GM23338 (cell line): ENCODE measurements at regions not wholly inside any gene's neighbourhood (a gene's known extent, or its start where the extent isn't known, plus 50 kb on each side); places are given as distances from the start of the nearest gene placed in this dataset.

Experiments
- ATAC-seq: fragments of 200-7000 bp; cut with Tn5 transposase; 3 replicates; pipeline ENCODE4 v1.9.1; 2020
- DNase-seq: peaks from one replicate; pipeline ENCODE4 v3.0.0-alpha.2; 2015; ENCODE audit warnings: low spot score
- H2AFZ ChIP-seq: fragments of 200-600 bp; sonication (generic); 2 replicates; pipeline ENCODE4 v1.8.0; 2016; ENCODE audit warnings: antibody characterized with exemption, mild to moderate bottlenecking, moderate library complexity
- H3F3A ChIP-seq: fragments of 200-600 bp; sonication (generic); replicated peaks from 2 replicates; pipeline ENCODE4 v1.8.0; 2017; ENCODE audit warnings: antibody characterized with exemption, mixed run types, low read depth
- H3K27ac ChIP-seq: fragments of 200-600 bp; sonication (generic); 2 replicates; pipeline ENCODE4 v1.6.1; 2016; ENCODE audit warnings: low read depth
- H3K27me3 ChIP-seq: fragments of 200-600 bp; sonication (generic); 2 replicates; pipeline ENCODE4 v1.8.0; 2016; ENCODE audit warnings: mild to moderate bottlenecking, mixed run types, moderate library complexity; ENCODE audit not compliant: insufficient read depth
- H3K36me3 ChIP-seq: fragments of 200-600 bp; sonication (generic); 2 replicates; pipeline ENCODE4 v1.8.0; 2016; ENCODE audit warnings: mild to moderate bottlenecking; ENCODE audit not compliant: insufficient read depth
- H3K4me1 ChIP-seq: fragments of 200-600 bp; sonication (generic); 2 replicates; pipeline ENCODE4 v1.8.0; 2016; ENCODE audit warnings: mild to moderate bottlenecking, moderate library complexity; ENCODE audit not compliant: insufficient read depth
- H3K4me2 ChIP-seq: fragments of 200-600 bp; sonication (generic); 2 replicates; pipeline ENCODE4 v1.7.1; 2017; ENCODE audit warnings: mixed run types
- H3K4me3 ChIP-seq: fragments of 200-600 bp; sonication (generic); 2 replicates; pipeline ENCODE4 v1.6.1; 2016; ENCODE audit warnings: mixed run types
- H3K79me2 ChIP-seq: fragments of 200-600 bp; sonication (generic); replicated peaks from 2 replicates; pipeline ENCODE4 v1.8.0; 2017; ENCODE audit warnings: mild to moderate bottlenecking; ENCODE audit not compliant: insufficient read depth
- H3K9me2 ChIP-seq: fragments of 200-600 bp; sonication (generic); 2 replicates; pipeline ENCODE4 v1.8.0; 2017; ENCODE audit not compliant: insufficient read depth
- H4K20me1 ChIP-seq: fragments of 200-600 bp; sonication (generic); replicated peaks from 2 replicates; pipeline ENCODE4 v1.8.0; 2017; ENCODE audit warnings: mild to moderate bottlenecking; ENCODE audit not compliant: insufficient read depth
- H3K27ac Mint-ChIP-seq: 2 replicates; pipeline ENCODE4 v1.8.0; 2020; ENCODE audit warnings: inconsistent platforms, mild to moderate bottlenecking, moderate library complexity, mixed read lengths
- H3K27me3 Mint-ChIP-seq: 3 replicates; pipeline ENCODE4 v1.8.0; 2022; ENCODE audit warnings: low read depth, mild to moderate bottlenecking, moderate library complexity, mixed read lengths, inconsistent platforms; ENCODE audit not compliant: insufficient read depth, poor library complexity
- H3K36me3 Mint-ChIP-seq: 3 replicates; pipeline ENCODE4 v1.8.0; 2021; ENCODE audit warnings: low read depth, mild to moderate bottlenecking, inconsistent platforms, moderate library complexity, mixed read lengths
- H3K4me1 Mint-ChIP-seq: 3 replicates; pipeline ENCODE4 v1.8.0; 2020; ENCODE audit warnings: mild to moderate bottlenecking, inconsistent platforms, mixed read lengths
- H3K4me3 Mint-ChIP-seq: 3 replicates; pipeline ENCODE4 v1.8.0; 2021; ENCODE audit warnings: moderate library complexity, mild to moderate bottlenecking, inconsistent platforms, mixed read lengths
- H3K9me3 Mint-ChIP-seq: 3 replicates; pipeline ENCODE4 v1.8.0; 2020; ENCODE audit warnings: moderate library complexity, mild to moderate bottlenecking, inconsistent platforms, mixed read lengths
- CREB1 ChIP-seq: fragments of 250-450 bp; sonication (Bioruptor Pico); IDR thresholded peaks from 2 replicates; pipeline ENCODE4 v1.5.0; 2020; ENCODE audit warnings: low read depth, mild to moderate bottlenecking, moderate library complexity
- ETS1 ChIP-seq: IDR thresholded peaks from 2 replicates; pipeline ENCODE4 v1.6.1; 2016; ENCODE audit warnings: antibody characterized with exemption
- EZH2 ChIP-seq: fragments of 200-600 bp; sonication (generic); IDR thresholded peaks from one replicate; pipeline ENCODE4 v1.8.0; 2017; ENCODE audit warnings: antibody characterized with exemption, mild to moderate bottlenecking, low read depth; ENCODE audit not compliant: unreplicated experiment
- EZH2phosphoT487 ChIP-seq: fragments of 200-600 bp; sonication (generic); IDR thresholded peaks from one replicate; pipeline ENCODE4 v1.8.1; 2018; ENCODE audit warnings: antibody characterized with exemption; ENCODE audit not compliant: unreplicated experiment
- STAT1 ChIP-seq: IDR thresholded peaks from one replicate; pipeline ENCODE4 v1.6.1; 2016; ENCODE audit warnings: antibody characterized with exemption; ENCODE audit not compliant: unreplicated experiment
- ZNF331 ChIP-seq: fragments of 250-450 bp; sonication (Bioruptor Pico); IDR thresholded peaks from 2 replicates; pipeline ENCODE4 v1.5.0; 2020; ENCODE audit warnings: low read depth, mild to moderate bottlenecking, moderate library complexity
- ZNF462 ChIP-seq: fragments of 250-450 bp; sonication (Bioruptor Pico); IDR thresholded peaks from 2 replicates; pipeline ENCODE4 v1.5.0; 2020; ENCODE audit warnings: mild to moderate bottlenecking, moderate library complexity

DNA sequence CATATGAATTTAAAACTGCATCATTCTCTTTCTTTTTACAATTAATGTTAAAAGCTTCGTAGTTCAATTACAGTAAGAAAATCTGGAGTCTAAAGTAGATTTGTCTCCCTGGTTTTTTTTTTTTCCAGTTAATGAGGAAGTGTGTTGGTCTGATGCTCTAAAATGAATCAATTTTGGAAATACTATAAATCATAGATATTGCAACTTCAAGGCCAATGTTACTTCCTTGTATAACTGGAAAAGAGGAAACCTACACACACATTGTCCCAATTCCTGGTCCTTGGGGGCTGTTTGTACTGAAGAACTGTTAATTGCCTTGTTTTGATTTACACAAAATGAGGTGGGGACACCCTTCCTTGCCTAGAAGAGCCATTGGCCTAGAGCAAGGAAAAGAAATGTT lies 107.2 kb downstream of the RGS2 start (continued):
- no peak for TF ChIP-seq ZNF462
- no peak for TF ChIP-seq ZNF331

GRCh38 chr1:192918259-192918658 lies 109.4 kb downstream of the RGS2 start:
- DNase-seq, result no peak
- no peak overlapping the region for H3K4me3 ChIP-seq
- no peak for TF ChIP-seq CREB1
- TF ChIP-seq STAT1, result no peak
- no peak for TF ChIP-seq ZNF331
- no peak for TF ChIP-seq EZH2
- no peak for TF ChIP-seq ETS1
- TF ChIP-seq EZH2phosphoT487, result no peak
- no peak for TF ChIP-seq ZNF462

More at GRCh38 chr1:192918259-192918658, 109.4 kb downstream of the RGS2 start:
- Histone ChIP-seq H3K4me2 (no peak overlapping the region), H3K27ac (no peak overlapping the region), H3K27me3 (no peaks in the 10 kb centered on the region), H4K20me1 (no peaks in the 10 kb centered on the region), H3F3A (no peaks in the 10 kb centered on the region), H3K4me1 (0 out of 2 replicates have a peak, but pooled peaks cover 5% of the 10 kb centered on the region), H3K36me3 (no peaks in the 10 kb centered on the region), H3K9me2 (peaks cover 6% of the 10 kb centered on the region; the same call in 1 of the 2 replicates), H2AFZ (no peak overlapping the region), H3K79me2 (no peaks in the 10 kb centered on the region)
- Mint-ChIP-seq H3K27me3 (peaks cover 2% of the 10 kb centered on the region), H3K9me3 (no peaks in the 10 kb centered on the region), H3K27ac (no peak overlapping the region), H3K4me1 (peaks cover 7% of the 10 kb centered on the region; the same call in 2 of the 3 replicates), H3K36me3 (no peaks in the 10 kb centered on the region; the same call in 2 of the 3 replicates), H3K4me3 (no peak overlapping the region)
- ATAC-seq, result no peak
